ENCODE measurements at regions not wholly inside any gene's neighbourhood (a gene's known extent, or its start where the extent isn't known, plus 50 kb on each side); places are given as distances from the start of the nearest gene placed in this dataset.

DNA sequence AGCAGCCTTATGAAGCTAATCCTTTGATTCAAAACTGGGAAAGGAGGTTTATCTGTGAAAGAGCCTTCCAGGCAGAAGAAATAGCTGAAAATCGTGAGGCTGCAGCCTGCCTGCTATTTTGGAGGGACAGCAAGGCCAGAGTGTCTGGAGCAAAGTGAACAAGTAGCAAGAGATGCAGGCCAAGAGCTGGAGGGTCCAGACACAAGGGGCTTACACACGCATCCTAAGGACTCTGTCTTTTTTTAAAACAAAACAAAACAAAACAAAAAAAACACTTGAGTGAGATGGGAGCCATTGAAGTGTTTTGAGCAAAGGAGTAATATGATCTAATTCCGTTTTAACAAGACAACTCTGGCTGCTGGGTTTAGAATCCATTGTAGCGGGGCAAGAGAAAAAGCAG is 76.4 kb upstream of the BCAT1 start:
- DNase-seq (ENCODE audit: insufficient read length, low spot score) = no peak
- FAIRE-seq = no peak
- TF ChIP-seq, protein P1, sequence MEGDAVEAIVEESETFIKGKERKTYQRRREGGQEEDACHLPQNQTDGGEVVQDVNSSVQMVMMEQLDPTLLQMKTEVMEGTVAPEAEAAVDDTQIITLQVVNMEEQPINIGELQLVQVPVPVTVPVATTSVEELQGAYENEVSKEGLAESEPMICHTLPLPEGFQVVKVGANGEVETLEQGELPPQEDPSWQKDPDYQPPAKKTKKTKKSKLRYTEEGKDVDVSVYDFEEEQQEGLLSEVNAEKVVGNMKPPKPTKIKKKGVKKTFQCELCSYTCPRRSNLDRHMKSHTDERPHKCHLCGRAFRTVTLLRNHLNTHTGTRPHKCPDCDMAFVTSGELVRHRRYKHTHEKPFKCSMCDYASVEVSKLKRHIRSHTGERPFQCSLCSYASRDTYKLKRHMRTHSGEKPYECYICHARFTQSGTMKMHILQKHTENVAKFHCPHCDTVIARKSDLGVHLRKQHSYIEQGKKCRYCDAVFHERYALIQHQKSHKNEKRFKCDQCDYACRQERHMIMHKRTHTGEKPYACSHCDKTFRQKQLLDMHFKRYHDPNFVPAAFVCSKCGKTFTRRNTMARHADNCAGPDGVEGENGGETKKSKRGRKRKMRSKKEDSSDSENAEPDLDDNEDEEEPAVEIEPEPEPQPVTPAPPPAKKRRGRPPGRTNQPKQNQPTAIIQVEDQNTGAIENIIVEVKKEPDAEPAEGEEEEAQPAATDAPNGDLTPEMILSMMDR (IDR thresholded peaks at IDR 0.05; ENCODE audit: insufficient read depth, missing control alignments) = no peak

DNA sequence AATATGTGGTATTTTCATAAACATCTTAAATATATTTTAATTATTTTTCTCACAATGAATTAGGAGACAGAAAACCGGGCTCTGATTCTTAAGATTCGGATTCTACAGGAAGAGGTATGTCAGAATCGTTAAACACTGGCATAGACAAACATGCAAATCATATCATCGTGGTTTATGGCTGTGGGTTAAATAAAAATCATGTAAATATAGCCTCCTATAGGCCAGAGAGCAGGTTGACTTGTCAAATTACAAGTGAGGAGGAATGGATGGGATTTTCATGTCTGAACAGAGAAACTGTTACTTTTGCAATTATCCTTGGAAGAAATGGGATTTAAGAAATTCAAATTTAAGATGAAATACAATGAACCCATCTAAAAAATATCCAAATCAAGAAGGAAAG is 74.9 kb upstream of the BCAT1 start:
- DNase-seq (ENCODE audit: insufficient read length, low spot score) (no peak), FAIRE-seq (no peak)
- TF ChIP-seq, protein P1 (IDR thresholded peaks at IDR 0.05; ENCODE audit: insufficient read depth, missing control alignments) = no peak

DNA sequence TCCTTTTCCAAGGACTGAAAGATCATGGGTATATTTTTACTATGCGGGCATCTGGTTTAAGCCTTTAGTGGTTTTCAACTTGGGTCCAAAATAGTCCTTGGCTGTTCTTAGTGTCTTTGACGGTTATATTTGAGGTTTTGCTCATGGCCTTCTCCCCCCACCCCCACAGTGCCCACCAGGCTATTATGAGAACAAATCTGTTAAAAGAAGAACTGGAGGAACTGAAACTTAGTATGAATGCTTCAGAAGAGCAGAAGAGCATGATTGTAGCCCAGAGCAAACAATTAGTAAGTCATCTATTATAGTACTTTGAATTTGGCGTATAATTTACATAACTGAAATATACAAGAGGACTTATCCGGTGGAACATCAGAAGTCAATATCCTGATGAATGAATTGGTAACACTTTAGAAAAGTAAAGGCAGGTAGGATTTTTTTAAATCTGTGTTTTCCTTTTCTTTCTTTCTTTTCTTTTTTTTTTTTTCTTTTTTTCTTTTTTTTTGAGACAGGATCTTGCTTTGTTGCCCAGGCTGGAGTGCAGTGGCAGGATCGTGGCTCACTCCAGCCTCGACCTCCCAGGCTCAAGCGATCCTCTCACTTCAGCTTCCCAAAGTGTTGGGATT is 71.8 kb upstream of the BCAT1 start:
- TF ChIP-seq, protein P1 (IDR thresholded peaks at IDR 0.05; ENCODE audit: insufficient read depth, missing control alignments) = no peak
- DNase-seq (ENCODE audit: insufficient read length, low spot score) (no peak), FAIRE-seq (no peak)

DNA sequence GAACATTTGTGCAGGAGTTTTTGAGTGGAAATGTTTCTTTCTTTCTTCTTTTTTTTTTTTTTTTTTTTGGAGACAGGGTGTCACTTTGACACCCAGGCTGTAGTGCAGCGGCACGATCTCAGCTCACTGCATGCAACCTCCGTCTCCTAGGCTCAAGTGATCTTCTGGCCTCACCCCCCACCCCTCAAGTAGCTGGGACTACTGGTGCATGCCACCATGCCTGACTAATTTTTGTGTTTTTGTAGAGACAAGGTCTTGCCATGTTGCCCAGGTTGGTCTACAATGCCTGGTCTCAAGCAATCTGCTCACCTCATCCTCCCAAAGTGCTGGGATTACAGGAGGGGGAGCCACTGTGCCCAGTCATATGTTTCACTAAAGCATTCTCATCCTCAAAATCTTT is 69.2 kb upstream of the BCAT1 start:
- TF ChIP-seq, protein P1 (IDR thresholded peaks at IDR 0.05; ENCODE audit: insufficient read depth, missing control alignments) = no peak
- DNase-seq (ENCODE audit: insufficient read length, low spot score) (no peak), FAIRE-seq (no peak)

DNA sequence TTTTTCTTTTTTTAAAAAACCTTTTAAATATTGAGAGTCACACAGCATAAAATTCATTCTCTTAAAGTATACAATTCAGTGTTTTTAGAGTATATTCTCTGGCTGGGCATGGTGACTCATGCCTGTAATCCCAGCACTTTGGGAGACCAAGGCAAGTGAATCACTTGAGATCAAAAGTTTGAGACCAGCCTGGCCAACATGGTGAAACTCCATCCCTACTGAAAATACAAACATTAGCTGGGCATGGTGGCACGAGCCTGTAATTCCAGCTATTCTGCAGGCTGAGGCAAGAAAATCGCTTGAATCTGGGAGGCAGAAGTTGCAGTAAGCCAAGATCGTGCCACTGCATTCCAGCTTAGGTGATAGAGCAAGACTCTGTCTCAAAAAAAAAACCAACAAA is 68.4 kb upstream of the BCAT1 start:
- TF ChIP-seq, protein P1 (IDR thresholded peaks at IDR 0.05; ENCODE audit: insufficient read depth, missing control alignments) = no peak
- FAIRE-seq (no peak), DNase-seq (ENCODE audit: insufficient read length, low spot score) (no peak)

DNA sequence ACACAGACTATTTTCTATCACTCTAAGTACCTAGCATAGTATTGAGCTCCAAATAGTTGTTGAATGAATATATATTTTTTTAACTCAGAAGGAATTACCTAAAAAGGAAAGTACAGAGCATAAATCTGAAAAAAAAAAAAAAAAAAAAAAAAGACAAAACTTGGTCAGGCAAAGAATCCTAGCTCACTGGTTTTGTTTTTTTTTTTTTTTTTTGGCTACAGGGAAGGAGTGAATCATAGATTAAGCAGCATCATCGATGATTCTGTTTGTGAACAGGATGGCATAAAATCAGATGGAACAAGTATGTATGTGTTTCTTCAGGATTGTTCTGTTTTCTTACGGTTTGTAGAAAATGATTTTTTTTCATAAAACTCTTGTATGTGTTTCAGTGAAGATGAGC is 66.1 kb upstream of the BCAT1 start:
- DNase-seq (ENCODE audit: insufficient read length, low spot score) = no peak
- TF ChIP-seq, protein P1 (IDR thresholded peaks at IDR 0.05; ENCODE audit: insufficient read depth, missing control alignments) = no peak
- no peak for FAIRE-seq

DNA sequence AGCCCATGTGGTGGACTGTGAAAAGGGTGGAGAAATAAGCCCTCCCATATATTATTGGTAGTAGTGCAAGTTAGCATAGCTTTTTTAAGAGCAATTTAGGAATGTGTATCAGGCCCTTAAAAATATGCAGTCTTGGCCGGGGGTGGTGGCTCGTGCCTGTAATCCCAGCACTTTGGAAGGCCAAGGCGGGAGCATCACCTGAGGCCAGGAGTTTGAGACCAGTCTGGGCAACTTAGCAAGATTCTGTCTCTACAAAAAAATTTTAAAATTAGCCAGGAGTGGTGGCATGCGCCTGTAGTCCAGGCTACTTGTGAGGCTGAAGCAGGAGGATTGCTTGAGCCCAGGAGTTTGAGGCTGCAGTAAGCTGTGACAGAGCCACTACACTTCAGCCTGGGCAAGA is 64.2 kb upstream of the BCAT1 start:
- DNase-seq (ENCODE audit: insufficient read length, low spot score) = no peak
- TF ChIP-seq, protein P1 (IDR thresholded peaks at IDR 0.05; ENCODE audit: insufficient read depth, missing control alignments) = no peak
- FAIRE-seq = no peak

Measured in D721Med (cell line).